NCI-H446 treated with DMSO at 0.1 percent for 48 hours (cell line): ENCODE measurements at regions not wholly inside any gene's neighbourhood (a gene's known extent, or its start where the extent isn't known, plus 50 kb on each side); places are given as distances from the start of the nearest gene placed in this dataset.
"Not testable (repeated sequence)": the region's sequence is repeated elsewhere in the genome, so short reads cannot be mapped to it uniquely, and the experiment has no call there.

Experiments used
- DNase-seq: peaks from one replicate; lab custom pipeline; 2025; lab: John Stamatoyannopoulos, UW

- DNase-seq, result not testable (repeated sequence)
Measured at GRCh38 chr10:55899472-55900147, 461.4 kb downstream of the ZWINT start.

GRCh38 chr10:55897490-55897921 is 463.6 kb downstream of the ZWINT start:
- no peak for DNase-seq

GRCh38 chr10:55892276-55892675 is 468.8 kb downstream of the ZWINT start:
- DNase-seq, result no peak

GRCh38 chr10:55881588-55881987 is 479.5 kb downstream of the ZWINT start:
- DNase-seq, result no peak

GRCh38 chr10:55873485-55873884 is 487.6 kb downstream of the ZWINT start:
- no peak for DNase-seq

GRCh38 chr10:55870186-55870585 is 490.9 kb downstream of the ZWINT start:
- no peak for DNase-seq

GRCh38 chr10:55867848-55868247 is 493.2 kb downstream of the ZWINT start:
- no peak for DNase-seq

- no peak for DNase-seq
Measured at GRCh38 chr10:55858730-55859129, 502.3 kb downstream of the ZWINT start.

GRCh38 chr10:55852900-55853299 is 508.2 kb downstream of the ZWINT start:
- no peak for DNase-seq

GRCh38 chr10:55837273-55837672 is 523.8 kb downstream of the ZWINT start:
- no peak for DNase-seq

GRCh38 chr10:55822096-55822495 is 539.0 kb downstream of the ZWINT start:
- no peak for DNase-seq

- no peak for DNase-seq
Measured at GRCh38 chr10:55820478-55820877, 540.6 kb downstream of the ZWINT start.

GRCh38 chr10:55820071-55820470 is 541.0 kb downstream of the ZWINT start:
- no peak for DNase-seq

GRCh38 chr10:55813451-55814170 is 547.4 kb downstream of the ZWINT start:
- DNase-seq, result no peak

GRCh38 chr10:55803055-55803454 is 558.0 kb downstream of the ZWINT start:
- no peak for DNase-seq

- DNase-seq, result no peak
Measured at GRCh38 chr10:55801353-55801661, 559.8 kb downstream of the ZWINT start.

- no peak for DNase-seq
Measured at GRCh38 chr10:55800602-55801352, 560.3 kb downstream of the ZWINT start.

GRCh38 chr10:55793024-55793423 is 568.0 kb downstream of the ZWINT start:
- no peak for DNase-seq

- not testable (repeated sequence) for DNase-seq
Measured at GRCh38 chr10:55790276-55790675, 570.8 kb downstream of the ZWINT start.

- DNase-seq, result no peak
Measured at GRCh38 chr10:55786461-55787050, 574.5 kb downstream of the ZWINT start.

GRCh38 chr10:55782181-55782580 is 578.9 kb downstream of the ZWINT start:
- DNase-seq, result no peak

GRCh38 chr10:55766212-55766611 is 594.8 kb downstream of the ZWINT start:
- no peak for DNase-seq

GRCh38 chr10:55750458-55750857 is 610.6 kb downstream of the ZWINT start:
- no peak for DNase-seq
